HG02588 (cell line): ENCODE measurements at regions not wholly inside any gene's neighbourhood (a gene's known extent, or its start where the extent isn't known, plus 50 kb on each side); places are given as distances from the start of the nearest gene placed in this dataset.

ENCODE experiments used
- ATAC-seq: cut with Tn5 transposase; IDR thresholded peaks from one replicate; pipeline ENCODE4 v1.9.1; 2021; ENCODE audit warnings: mild to moderate bottlenecking, moderate library complexity; ENCODE audit not compliant: unreplicated experiment

- no peak for ATAC-seq
Observed at GRCh38 chr20:21033817-21034216, 72.3 kb downstream of the LINC00237 start.

GRCh38 chr20:21031666-21032065 is 74.5 kb downstream of the LINC00237 start:
- ATAC-seq: no peak

- ATAC-seq: no peak
Observed at GRCh38 chr20:21029341-21029740, 76.8 kb downstream of the LINC00237 start.

- no peak for ATAC-seq
Observed at GRCh38 chr20:21028921-21029320, 77.2 kb downstream of the LINC00237 start.

- no peak for ATAC-seq
Observed at GRCh38 chr20:21028436-21028835, 77.7 kb downstream of the LINC00237 start.

GRCh38 chr20:21027569-21027968 is 78.6 kb downstream of the LINC00237 start:
- ATAC-seq: no peak

- ATAC-seq: no peak
Observed at GRCh38 chr20:21026951-21027350, 79.2 kb downstream of the LINC00237 start.

GRCh38 chr20:21024420-21024819 is 81.7 kb downstream of the LINC00237 start:
- no peak for ATAC-seq

- no peak for ATAC-seq
Observed at GRCh38 chr20:21022925-21023324, 83.2 kb downstream of the LINC00237 start.

- ATAC-seq: no peak
Observed at GRCh38 chr20:21021472-21021790, 84.7 kb downstream of the LINC00237 start.

GRCh38 chr20:21020659-21021471 is 85.3 kb downstream of the LINC00237 start:
- no peak for ATAC-seq

- ATAC-seq: no peak
Observed at GRCh38 chr20:21019814-21020658, 86.1 kb downstream of the LINC00237 start.

GRCh38 chr20:21019468-21019813 is 86.7 kb downstream of the LINC00237 start:
- no peak for ATAC-seq

GRCh38 chr20:21018576-21018975 is 87.6 kb downstream of the LINC00237 start:
- no peak for ATAC-seq

GRCh38 chr20:21017528-21018085 is 88.6 kb downstream of the LINC00237 start:
- no peak for ATAC-seq

- no peak for ATAC-seq
Observed at GRCh38 chr20:21016751-21017150, 89.4 kb downstream of the LINC00237 start.

- ATAC-seq: no peak
Observed at GRCh38 chr20:21014528-21014927, 91.6 kb downstream of the LINC00237 start.

GRCh38 chr20:21008951-21009350 is 97.2 kb downstream of the LINC00237 start:
- no peak for ATAC-seq

GRCh38 chr20:21006611-21007010 is 99.5 kb downstream of the LINC00237 start:
- no peak for ATAC-seq

GRCh38 chr20:21004386-21005076 is 101.6 kb downstream of the LINC00237 start:
- ATAC-seq: no peak

- ATAC-seq: no peak
Observed at GRCh38 chr20:21003902-21004301, 102.3 kb downstream of the LINC00237 start.
